Gastroesophageal sphincter (tissue), 3 donors: ENCODE measurements at regions not wholly inside any gene's neighbourhood (a gene's known extent, or its start where the extent isn't known, plus 50 kb on each side); places are given as distances from the start of the nearest gene placed in this dataset.

ENCODE experiments used
- EP300 ChIP-seq: sonication (generic); formaldehyde crosslinking; IDR thresholded peaks from one replicate; pipeline ENCODE4 v1.6.1; 2017; ENCODE audit warnings: antibody characterized with exemption, mild to moderate bottlenecking
- POLR2A ChIP-seq, 2 donors: fragments of 450-650 bp; IDR thresholded peaks; one replicate each; pipeline ENCODE4 v1.6.1; 2017; ENCODE audit warnings: antibody characterized with exemption in 2 of 2, mild to moderate bottlenecking in 2 of 2, moderate library complexity in 1 of 2
- POLR2AphosphoS5 ChIP-seq: sonication (generic); formaldehyde crosslinking; IDR thresholded peaks from one replicate; pipeline ENCODE4 v1.6.1; 2017; ENCODE audit warnings: antibody characterized with exemption
- TF ChIP-seq, protein P1 (sequence below), 4 experiments: fragments of 200-600 bp in 2 of 4; fragments of 450-650 bp in 2 of 4; sonication (generic) in 1 of 4; IDR thresholded peaks; one replicate each; pipeline ENCODE4 v1.5.1; 2017 to 2019; ENCODE audit warnings: antibody characterized with exemption in 4 of 4, mild to moderate bottlenecking in 2 of 4, moderate library complexity in 2 of 4

GRCh38 chr16:59212492-59213024 lies 478.4 kb upstream of the GOT2 start:
- no peak for TF ChIP-seq EP300
- TF ChIP-seq, protein P1, sequence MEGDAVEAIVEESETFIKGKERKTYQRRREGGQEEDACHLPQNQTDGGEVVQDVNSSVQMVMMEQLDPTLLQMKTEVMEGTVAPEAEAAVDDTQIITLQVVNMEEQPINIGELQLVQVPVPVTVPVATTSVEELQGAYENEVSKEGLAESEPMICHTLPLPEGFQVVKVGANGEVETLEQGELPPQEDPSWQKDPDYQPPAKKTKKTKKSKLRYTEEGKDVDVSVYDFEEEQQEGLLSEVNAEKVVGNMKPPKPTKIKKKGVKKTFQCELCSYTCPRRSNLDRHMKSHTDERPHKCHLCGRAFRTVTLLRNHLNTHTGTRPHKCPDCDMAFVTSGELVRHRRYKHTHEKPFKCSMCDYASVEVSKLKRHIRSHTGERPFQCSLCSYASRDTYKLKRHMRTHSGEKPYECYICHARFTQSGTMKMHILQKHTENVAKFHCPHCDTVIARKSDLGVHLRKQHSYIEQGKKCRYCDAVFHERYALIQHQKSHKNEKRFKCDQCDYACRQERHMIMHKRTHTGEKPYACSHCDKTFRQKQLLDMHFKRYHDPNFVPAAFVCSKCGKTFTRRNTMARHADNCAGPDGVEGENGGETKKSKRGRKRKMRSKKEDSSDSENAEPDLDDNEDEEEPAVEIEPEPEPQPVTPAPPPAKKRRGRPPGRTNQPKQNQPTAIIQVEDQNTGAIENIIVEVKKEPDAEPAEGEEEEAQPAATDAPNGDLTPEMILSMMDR (IDR thresholded peaks at IDR 0.05), result no peak
- no peak for TF ChIP-seq POLR2AphosphoS5
- no peak for TF ChIP-seq POLR2A (IDR thresholded peaks at IDR 0.05)
